A673 (cell line): ENCODE measurements at regions not wholly inside any gene's neighbourhood (a gene's known extent, or its start where the extent isn't known, plus 50 kb on each side); places are given as distances from the start of the nearest gene placed in this dataset.
"Not testable (repeated sequence)": the region's sequence is repeated elsewhere in the genome, so short reads cannot be mapped to it uniquely, and the experiment has no call there.

ENCODE experiments used
- BruUV-seq: library from RNA; stranded (reverse); fragments of 400-500 nt; replicated peaks from 2 replicates; lab custom pipeline; 2021; lab: Mats Ljungman, UMichigan
- CTCF ChIA-PET: fragments of 300-600 bp; sonication (Branson Sonifier 250); formaldehyde crosslinking; loops from one replicate; lab custom pipeline; 2022; ENCODE audit warnings: antibody characterized with exemption; lab: Charles Lee
- POLR2A ChIA-PET: fragments of 300-600 bp; sonication (Branson Sonifier 250); formaldehyde crosslinking; loops from one replicate; lab custom pipeline; 2022; ENCODE audit warnings: antibody characterized with exemption; ENCODE audit not compliant: low non-redundant PET; lab: Charles Lee
- DNase-seq: peaks from one replicate; pipeline ENCODE4 v3.0.0-alpha.2; 2015; ENCODE audit warnings: low spot score
- H3K27ac ChIP-seq: fragments of 200-600 bp; sonication (generic); 2 replicates; pipeline ENCODE4 v1.5.1; 2016; ENCODE audit warnings: mixed run types, low read depth, mild to moderate bottlenecking, mixed read lengths, antibody characterized with exemption, low read length; ENCODE audit not compliant: poor library complexity, severe bottlenecking
- H3K27me3 ChIP-seq: fragments of 200-600 bp; sonication (generic); replicated peaks from 2 replicates; pipeline ENCODE4 v1.6.1; 2017; ENCODE audit warnings: mixed run types, low read depth, mild to moderate bottlenecking, mixed read lengths, antibody characterized with exemption, low read length; ENCODE audit not compliant: insufficient read depth, poor library complexity
- H3K36me3 ChIP-seq: fragments of 200-600 bp; sonication (generic); 2 replicates; pipeline ENCODE4 v1.6.1; 2016; ENCODE audit warnings: mixed run types, mild to moderate bottlenecking, mixed read lengths, antibody characterized with exemption, low read length; ENCODE audit not compliant: insufficient read depth, poor library complexity, severe bottlenecking
- H3K4me1 ChIP-seq: fragments of 200-600 bp; sonication (generic); 2 replicates; pipeline ENCODE4 v1.6.1; 2017; ENCODE audit warnings: mixed run types, mild to moderate bottlenecking, mixed read lengths, antibody characterized with exemption, low read length; ENCODE audit not compliant: insufficient read depth, poor library complexity, severe bottlenecking
- H3K4me3 ChIP-seq: fragments of 200-600 bp; sonication (generic); 2 replicates; pipeline ENCODE4 v1.5.1; 2016; ENCODE audit warnings: low read depth, mixed run types, mild to moderate bottlenecking, mixed read lengths, low read length; ENCODE audit not compliant: poor library complexity, severe bottlenecking
- H3K9me3 ChIP-seq: fragments of 200-600 bp; sonication (generic); 2 replicates; pipeline ENCODE4 v1.6.1; 2016; ENCODE audit warnings: mixed run types, low read depth, mild to moderate bottlenecking, mixed read lengths, antibody characterized with exemption, low read length; ENCODE audit not compliant: poor library complexity, severe bottlenecking
- EZH2 ChIP-seq: fragments of 200-600 bp; sonication (generic); IDR thresholded peaks from 2 replicates; pipeline ENCODE4 v1.6.1; 2017; ENCODE audit warnings: borderline replicate concordance, low read depth, mild to moderate bottlenecking, mixed read lengths, antibody characterized with exemption, low read length; ENCODE audit not compliant: poor library complexity, severe bottlenecking
- intact Hi-C: fragments of 100-400 bp; cut with micrococcal nuclease; formaldehyde crosslinking; loops from one replicate; pipeline ENCODE4 v1.10.0; 2022; ENCODE audit not compliant: unreplicated experiment
- TF ChIP-seq, protein P1 (sequence below): fragments of 300-800, 200-600 bp; sonication (generic); conservative IDR thresholded peaks from 2 replicates; pipeline ENCODE4 v1.5.1; 2017; ENCODE audit warnings: low read depth, mild to moderate bottlenecking, antibody characterized with exemption, low read length, moderate library complexity, mixed read lengths

DNA sequence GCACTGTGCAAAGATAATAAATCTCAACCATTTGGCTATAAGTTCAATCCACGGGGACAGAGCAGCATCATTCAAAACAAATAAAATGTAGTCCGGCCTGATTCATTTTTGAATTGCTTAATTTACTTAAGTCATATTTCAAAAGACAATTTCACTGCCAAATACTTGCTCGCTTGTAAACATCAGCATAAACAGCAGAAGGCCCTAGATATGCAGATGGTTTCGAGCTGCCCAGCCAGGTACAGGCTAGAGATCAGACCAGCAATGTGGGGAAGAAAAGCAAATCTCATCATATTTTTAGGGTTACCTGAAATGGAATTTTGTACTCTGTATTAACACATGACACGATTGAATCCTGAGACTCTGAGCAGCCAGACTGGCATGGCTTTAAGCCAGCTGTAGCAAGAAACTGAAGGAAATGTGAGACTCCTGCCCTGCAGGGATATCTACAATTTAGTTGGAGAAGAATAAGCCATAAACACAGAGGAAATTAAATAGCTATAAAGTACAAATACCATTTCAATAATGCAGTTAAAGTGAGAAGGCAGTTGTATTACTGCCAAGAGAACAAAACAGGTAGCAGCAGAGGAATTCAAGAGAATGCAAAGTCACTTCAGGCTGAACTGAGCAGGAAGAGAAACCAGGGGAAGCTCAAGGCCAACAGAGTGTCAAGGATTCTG lies 440.3 kb downstream of the ETS1 start:
- H3K4me3 ChIP-seq, result no peak overlapping the region
- no peak for DNase-seq
- intact Hi-C loops, result no loop called here
- H3K36me3 ChIP-seq, result no peaks in the 10 kb centered on the region
- no peak overlapping the region for H3K27ac ChIP-seq
- no TSS peak for BruUV-seq
- ChIA-PET POLR2A (no interaction called here), CTCF (no interaction called here)
- H3K9me3 ChIP-seq, result no peaks in the 10 kb centered on the region
- TF ChIP-seq, protein P1, sequence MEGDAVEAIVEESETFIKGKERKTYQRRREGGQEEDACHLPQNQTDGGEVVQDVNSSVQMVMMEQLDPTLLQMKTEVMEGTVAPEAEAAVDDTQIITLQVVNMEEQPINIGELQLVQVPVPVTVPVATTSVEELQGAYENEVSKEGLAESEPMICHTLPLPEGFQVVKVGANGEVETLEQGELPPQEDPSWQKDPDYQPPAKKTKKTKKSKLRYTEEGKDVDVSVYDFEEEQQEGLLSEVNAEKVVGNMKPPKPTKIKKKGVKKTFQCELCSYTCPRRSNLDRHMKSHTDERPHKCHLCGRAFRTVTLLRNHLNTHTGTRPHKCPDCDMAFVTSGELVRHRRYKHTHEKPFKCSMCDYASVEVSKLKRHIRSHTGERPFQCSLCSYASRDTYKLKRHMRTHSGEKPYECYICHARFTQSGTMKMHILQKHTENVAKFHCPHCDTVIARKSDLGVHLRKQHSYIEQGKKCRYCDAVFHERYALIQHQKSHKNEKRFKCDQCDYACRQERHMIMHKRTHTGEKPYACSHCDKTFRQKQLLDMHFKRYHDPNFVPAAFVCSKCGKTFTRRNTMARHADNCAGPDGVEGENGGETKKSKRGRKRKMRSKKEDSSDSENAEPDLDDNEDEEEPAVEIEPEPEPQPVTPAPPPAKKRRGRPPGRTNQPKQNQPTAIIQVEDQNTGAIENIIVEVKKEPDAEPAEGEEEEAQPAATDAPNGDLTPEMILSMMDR, result no peak
- no peak for TF ChIP-seq EZH2
- H3K27me3 ChIP-seq, result peaks cover 21% of the 10 kb centered on the region
- H3K4me1 ChIP-seq, result no peaks in the 10 kb centered on the region

DNA sequence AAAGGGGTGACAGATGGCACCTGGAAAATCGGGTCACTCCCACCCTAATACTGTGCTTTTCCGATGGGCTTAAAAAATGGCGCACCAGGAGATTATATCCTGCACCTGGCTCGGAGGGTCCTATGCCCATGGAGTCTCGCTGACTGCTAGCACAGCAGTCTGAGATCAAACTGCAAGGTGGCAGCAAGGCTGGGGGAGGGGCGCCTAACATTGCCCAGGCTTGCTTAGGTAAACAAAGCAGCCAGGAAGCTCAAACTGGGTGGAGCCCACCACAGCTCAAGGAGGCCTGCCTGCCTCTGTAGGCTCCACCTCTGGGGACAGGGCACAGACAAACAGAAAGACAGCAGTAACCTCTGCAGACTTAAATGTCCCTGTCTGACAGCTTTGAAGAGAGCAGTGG lies 447.1 kb downstream of the ETS1 start:
- H3K4me1 ChIP-seq, H3K27ac ChIP-seq, POLR2A ChIA-PET, intact Hi-C loops, H3K27me3 ChIP-seq, H3K9me3 ChIP-seq, DNase-seq, BruUV-seq, CTCF ChIA-PET, H3K4me3 ChIP-seq, H3K36me3 ChIP-seq: not testable (repeated sequence)

DNA sequence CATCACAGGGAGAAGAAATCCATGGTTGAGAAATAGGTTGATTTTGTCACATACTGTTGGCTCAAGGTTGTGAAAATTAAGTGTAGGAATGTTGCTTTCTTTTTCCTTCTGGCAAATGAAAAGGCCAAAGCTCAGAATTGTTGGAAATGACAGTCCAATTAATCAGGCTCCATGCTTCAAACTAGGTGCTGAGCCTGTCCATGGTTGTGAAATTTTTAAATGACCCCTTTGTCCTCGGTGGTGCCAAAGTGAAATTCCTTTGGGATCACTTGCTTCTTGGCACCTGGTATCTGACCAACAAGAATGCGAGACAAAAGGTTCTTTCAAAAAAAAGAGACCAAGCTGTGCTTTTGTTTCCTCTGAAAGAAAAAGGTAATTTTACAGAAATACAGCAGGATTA lies 451.9 kb downstream of the ETS1 start:
- BruUV-seq, result no TSS peak
- no peak overlapping the region for H3K27ac ChIP-seq
- no peaks in the 10 kb centered on the region for H3K4me1 ChIP-seq
- H3K4me3 ChIP-seq, result no peak overlapping the region
- POLR2A ChIA-PET, result no interaction called here
- intact Hi-C loops, result no loop called here
- no peaks in the 10 kb centered on the region for H3K36me3 ChIP-seq
- TF ChIP-seq, protein P1, result no peak
- no peak for TF ChIP-seq EZH2
- no peak for DNase-seq
- H3K9me3 ChIP-seq, result peaks cover 5% of the 10 kb centered on the region
- H3K27me3 ChIP-seq, result peaks cover 17% of the 10 kb centered on the region
- CTCF ChIA-PET, result no interaction called here

DNA sequence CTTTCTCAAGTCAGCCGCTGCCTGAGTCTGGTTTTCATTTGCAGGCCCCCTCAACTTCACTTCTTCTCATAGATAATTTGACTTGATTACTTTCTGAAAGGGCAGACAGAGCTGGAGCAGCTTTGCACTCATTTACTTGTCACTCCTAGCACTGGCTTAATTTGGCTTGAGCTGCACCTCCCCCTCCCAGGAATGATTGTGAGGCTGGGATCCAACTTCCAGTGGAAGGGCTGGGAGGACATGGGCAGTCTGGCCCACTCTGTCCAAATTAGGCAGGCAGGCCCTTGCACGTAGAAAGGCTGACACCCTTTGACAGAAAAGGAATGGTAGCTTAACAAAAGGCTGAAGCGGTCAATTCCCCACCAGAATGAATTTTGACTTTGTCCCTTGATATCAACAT lies 453.9 kb downstream of the ETS1 start:
- intact Hi-C loops, result no loop called here

More for the DNA sequence above, 453.9 kb downstream of the ETS1 start:
- no peak for DNase-seq
- ChIA-PET CTCF (no interaction called here), POLR2A (no interaction called here)
- TF ChIP-seq, protein P1, result no peak
- TF ChIP-seq EZH2, result no peak
- H3K27me3 ChIP-seq, result peaks cover 17% of the 10 kb centered on the region
- no peaks in the 10 kb centered on the region for H3K9me3 ChIP-seq
- BruUV-seq, result no TSS peak
- no peak overlapping the region for H3K27ac ChIP-seq
- H3K4me3 ChIP-seq, result no peak overlapping the region
- H3K36me3 ChIP-seq, result no peaks in the 10 kb centered on the region
- no peaks in the 10 kb centered on the region for H3K4me1 ChIP-seq
